RWPE1 (cell line): ENCODE measurements at regions not wholly inside any gene's neighbourhood (a gene's known extent, or its start where the extent isn't known, plus 50 kb on each side); places are given as distances from the start of the nearest gene placed in this dataset.

Experiments
- CTCF ChIA-PET: fragments of 350-600 bp; sonication (Branson Sonifier 250); formaldehyde crosslinking; extraction: SDS; loops from one replicate; lab custom pipeline; 2021; lab: Yijun Ruan, JAX
- POLR2A ChIA-PET: fragments of 400-600 bp; formaldehyde crosslinking; extraction: SDS; loops from one replicate; lab custom pipeline; 2020; ENCODE audit warnings: antibody characterized with exemption; ENCODE audit not compliant: low non-redundant PET; lab: Yijun Ruan, JAX
- DNase-seq: peaks from one replicate; pipeline ENCODE4 v3.0.0; 2012; ENCODE audit warnings: low spot score
- H3K27ac ChIP-seq: fragments of 450-650 bp; 2 replicates; pipeline ENCODE4 v1.5.1; 2017
- TF ChIP-seq, protein P1 (sequence below): fragments of 450-650 bp; conservative IDR thresholded peaks from 2 replicates; pipeline ENCODE4 v1.5.1; 2017; ENCODE audit warnings: low read depth, mild to moderate bottlenecking

DNA sequence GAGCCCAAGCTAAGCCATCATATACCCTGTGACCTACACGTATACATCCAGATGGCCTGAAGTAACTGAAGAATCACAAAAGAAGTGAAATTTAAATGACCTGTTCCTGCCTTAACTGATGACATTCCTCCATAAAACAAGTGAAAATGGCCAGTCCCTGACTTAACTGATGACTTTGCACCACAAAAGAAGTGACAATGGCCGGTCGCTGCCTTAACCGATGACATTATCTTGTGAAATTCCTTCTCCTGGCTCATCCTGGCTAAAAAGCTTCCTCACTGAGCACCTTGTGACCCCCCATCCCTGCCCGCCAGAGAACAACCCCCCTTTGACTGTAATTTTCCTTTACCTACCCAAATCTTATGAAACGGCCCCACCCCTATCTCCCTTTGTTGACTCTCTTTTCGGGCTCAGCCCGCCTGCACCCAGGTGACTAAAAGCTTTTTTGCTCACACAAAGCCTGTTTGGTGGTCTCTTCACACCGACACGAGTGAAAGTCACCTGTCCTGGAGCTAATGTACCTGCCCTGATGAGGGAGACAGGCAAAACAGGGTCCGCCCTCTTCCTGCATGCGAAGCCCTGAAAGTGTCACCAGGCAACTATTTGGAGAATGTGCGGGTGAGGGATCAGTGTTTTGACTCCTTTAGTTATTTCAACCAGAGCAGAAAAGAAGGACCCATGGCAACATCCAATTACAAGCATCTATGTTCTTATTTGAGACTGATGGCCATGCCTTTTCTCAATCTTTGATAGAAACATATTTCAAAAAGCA is 266.1 kb downstream of the SMARCA2 start:
- no peak overlapping the region for H3K27ac ChIP-seq
- TF ChIP-seq, protein P1, sequence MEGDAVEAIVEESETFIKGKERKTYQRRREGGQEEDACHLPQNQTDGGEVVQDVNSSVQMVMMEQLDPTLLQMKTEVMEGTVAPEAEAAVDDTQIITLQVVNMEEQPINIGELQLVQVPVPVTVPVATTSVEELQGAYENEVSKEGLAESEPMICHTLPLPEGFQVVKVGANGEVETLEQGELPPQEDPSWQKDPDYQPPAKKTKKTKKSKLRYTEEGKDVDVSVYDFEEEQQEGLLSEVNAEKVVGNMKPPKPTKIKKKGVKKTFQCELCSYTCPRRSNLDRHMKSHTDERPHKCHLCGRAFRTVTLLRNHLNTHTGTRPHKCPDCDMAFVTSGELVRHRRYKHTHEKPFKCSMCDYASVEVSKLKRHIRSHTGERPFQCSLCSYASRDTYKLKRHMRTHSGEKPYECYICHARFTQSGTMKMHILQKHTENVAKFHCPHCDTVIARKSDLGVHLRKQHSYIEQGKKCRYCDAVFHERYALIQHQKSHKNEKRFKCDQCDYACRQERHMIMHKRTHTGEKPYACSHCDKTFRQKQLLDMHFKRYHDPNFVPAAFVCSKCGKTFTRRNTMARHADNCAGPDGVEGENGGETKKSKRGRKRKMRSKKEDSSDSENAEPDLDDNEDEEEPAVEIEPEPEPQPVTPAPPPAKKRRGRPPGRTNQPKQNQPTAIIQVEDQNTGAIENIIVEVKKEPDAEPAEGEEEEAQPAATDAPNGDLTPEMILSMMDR: no peak
- peak; percentile 5 for DNase-seq
- CTCF ChIA-PET: interaction anchor here (0.7 kb wide), 1 partner anchor 249 kb away, joined by 3 read pairs; no protein-coding TSS in a partner anchor
- POLR2A ChIA-PET: no interaction called here

DNA sequence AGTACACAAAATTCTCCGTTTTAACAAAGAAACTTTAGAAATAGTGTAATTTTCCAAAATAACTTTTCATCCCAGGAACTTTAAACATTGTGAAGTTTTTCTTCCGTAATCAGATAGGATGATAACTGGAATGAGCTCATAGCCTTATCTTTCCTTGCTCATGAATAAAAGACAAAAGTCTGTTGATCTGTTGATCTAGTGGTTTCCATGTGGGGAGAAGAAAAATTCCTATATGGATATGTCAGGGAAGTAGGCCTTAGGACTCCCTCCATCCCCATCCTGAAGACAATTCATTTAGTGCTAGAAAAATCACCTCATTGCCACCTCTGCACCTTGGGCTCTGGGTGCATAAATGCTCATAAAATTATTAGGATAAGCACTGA is 266.6 kb downstream of the SMARCA2 start:
- DNase-seq: no peak
- TF ChIP-seq, protein P1: no peak
- H3K27ac ChIP-seq: no peak overlapping the region
- ChIA-PET CTCF (interaction anchor here (0.7 kb wide), 1 partner anchor 248 kb away, joined by 3 read pairs; no protein-coding TSS in a partner anchor), POLR2A (no interaction called here)

DNA sequence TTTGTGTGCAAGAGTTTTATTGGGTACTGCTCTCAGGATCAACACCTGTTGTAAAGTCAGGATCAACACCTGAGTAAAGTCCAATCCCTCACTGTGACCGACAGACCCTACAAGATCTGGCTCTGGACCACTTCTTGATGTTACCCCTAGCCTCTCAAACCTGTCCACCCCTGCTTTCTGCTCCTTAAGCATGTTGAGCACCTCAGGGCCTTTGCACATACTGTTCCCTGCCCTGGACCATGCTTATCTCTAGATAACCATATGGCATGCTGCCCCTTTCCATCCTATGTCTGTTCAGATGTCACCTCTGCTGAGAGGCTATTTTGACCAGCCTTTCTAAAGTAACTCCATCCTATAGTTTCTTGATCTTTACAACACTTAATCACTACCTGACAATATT is 269.6 kb downstream of the SMARCA2 start:
- H3K27ac ChIP-seq: no peak overlapping the region
- TF ChIP-seq, protein P1: no peak
- CTCF ChIA-PET: no interaction called here
- DNase-seq: no peak
- POLR2A ChIA-PET: no interaction called here

DNA sequence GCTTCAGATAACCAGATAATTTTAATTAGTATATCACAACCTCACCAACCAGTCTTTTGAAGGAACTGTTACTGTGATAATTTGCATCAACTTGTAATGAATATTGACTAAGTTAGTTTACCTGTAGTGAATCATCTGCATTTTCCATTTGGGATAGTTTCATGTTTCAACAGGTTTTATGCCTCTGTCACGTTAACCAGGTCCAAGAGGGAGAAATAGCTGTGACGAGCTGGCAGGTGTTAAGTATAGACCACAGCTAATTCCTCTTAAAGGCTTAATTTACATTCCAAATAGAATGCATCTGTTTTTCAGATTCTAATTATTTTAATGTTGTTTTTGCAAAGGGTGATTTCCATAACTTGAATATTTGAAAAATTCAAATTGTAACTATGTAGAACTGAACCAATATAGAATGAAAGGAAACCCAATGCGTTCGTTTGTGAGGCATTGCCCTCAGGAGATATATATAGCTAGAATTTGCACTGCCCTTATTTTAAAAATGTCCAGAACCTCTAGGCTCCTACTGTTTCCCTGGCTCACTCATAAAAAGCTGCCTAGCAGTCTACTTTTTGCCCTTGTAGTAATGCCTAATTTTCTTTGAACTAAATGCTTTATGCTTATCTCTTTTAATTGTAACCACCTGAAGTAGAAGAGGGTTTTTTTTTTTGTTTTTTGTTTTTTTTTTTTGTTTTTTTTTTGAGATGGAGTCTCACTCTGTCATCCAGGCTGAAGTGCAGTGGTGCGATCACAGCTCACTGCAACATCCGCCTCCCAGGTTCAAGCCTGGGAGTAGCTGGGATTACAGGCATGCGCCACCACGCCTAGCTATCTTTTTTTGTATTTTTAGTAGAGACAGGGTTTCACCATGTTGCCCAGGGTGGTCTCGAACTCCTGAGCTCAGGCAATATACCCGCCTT is 270.5 kb downstream of the SMARCA2 start:
- POLR2A ChIA-PET: interaction anchor here (0.6 kb wide), 1 partner anchor 367 kb away, joined by 3 read pairs; no protein-coding TSS in a partner anchor
- no peak overlapping the region for H3K27ac ChIP-seq
- CTCF ChIA-PET: interaction anchor here (0.6 kb wide), 1 partner anchor 17 kb away, joined by 3 read pairs; no protein-coding TSS in a partner anchor
- peak; percentile 23 for DNase-seq
- TF ChIP-seq, protein P1: no peak

DNA sequence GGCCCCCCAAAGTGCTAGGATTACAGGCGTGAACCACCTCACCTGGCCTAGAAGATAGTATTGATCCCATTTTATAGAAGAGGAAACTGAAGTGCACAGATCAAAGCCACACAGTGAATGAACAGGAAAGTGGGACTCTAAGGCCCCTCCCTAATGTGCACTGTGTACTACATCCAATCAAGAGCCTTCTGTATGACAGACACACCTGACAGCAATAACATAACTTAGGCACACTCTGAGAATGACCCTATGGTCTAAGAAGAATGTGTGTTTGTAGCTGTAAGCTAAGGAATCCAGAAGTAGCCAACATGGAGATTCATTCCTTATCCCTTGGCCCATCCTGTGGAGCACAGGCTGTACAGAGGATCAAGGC is 271.2 kb downstream of the SMARCA2 start:
- TF ChIP-seq, protein P1: no peak
- ChIA-PET POLR2A (interaction anchor here (0.6 kb wide), 1 partner anchor 367 kb away, joined by 3 read pairs; no protein-coding TSS in a partner anchor), CTCF (interaction anchor here (0.6 kb wide), 1 partner anchor 17 kb away, joined by 3 read pairs; no protein-coding TSS in a partner anchor)
- DNase-seq: no peak
- H3K27ac ChIP-seq: no peak overlapping the region

DNA sequence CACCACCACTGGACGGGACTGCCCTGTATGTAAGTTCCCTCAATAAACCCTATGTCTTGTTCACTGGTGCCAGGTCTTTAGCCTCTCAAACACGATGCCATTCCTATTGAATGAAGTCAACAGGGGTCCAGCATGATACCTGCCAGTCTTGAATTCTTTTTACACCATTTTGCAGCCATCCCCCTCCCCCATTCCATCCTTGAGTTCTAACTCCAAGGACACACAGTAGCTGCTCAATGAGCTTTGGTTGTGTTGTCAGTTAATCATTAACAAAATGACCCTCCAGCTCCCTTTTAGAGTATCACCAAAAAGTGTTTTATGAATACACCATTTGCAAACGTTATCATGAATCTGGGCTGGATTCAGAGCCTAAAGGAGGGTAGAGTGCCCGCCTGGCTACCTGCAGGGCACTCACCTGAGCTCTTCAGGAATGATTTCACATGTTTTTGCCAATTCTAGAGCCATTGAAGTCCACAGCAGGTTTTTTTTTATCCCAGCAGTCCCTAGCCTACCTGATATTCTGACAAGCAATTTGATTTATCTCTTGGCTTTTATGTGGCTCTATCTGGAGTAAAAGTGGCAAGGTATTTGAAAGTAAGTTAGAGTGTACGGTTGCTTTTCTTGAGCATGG is 271.8 kb downstream of the SMARCA2 start:
- DNase-seq: no peak
- TF ChIP-seq, protein P1: no peak
- no peak overlapping the region for H3K27ac ChIP-seq
- ChIA-PET POLR2A (no interaction called here), CTCF (no interaction called here)
